Keratinocyte (primary cell): ENCODE measurements at regions not wholly inside any gene's neighbourhood (a gene's known extent, or its start where the extent isn't known, plus 50 kb on each side); places are given as distances from the start of the nearest gene placed in this dataset.

ENCODE experiments used
- DNase-seq: peaks from one replicate; pipeline ENCODE4 v3.0.0-alpha.2; 2011; ENCODE audit warnings: low read depth, missing footprints, low spot score
- FAIRE-seq: peaks from 2 replicates; lab custom pipeline; 2011; peaks lifted over from hg19 to GRCh38; lab: Jason Lieb, UNC
- H2AFZ ChIP-seq: 2 replicates; pipeline ENCODE4 v1.6.0; 2012; ENCODE audit warnings: low read length, control low read depth, inconsistent platforms; ENCODE audit not compliant: control insufficient read depth
- H3K27ac ChIP-seq: 2 replicates; pipeline ENCODE4 v1.5.1; 2011; ENCODE audit warnings: low read length; ENCODE audit not compliant: control insufficient read depth, insufficient read depth
- H3K27me3 ChIP-seq: 3 replicates; pipeline ENCODE4 v1.6.0; 2011; ENCODE audit warnings: low read length; ENCODE audit not compliant: control insufficient read depth, insufficient read depth; ENCODE audit errors: extremely low read depth
- H3K36me3 ChIP-seq, 2 experiments: 2 replicates in 1 of 2; 3 replicates in 1 of 2; pipeline ENCODE4 v1.5.1; 2011; ENCODE audit warnings: low read length in 2 of 2, mild to moderate bottlenecking in 1 of 2; ENCODE audit not compliant: control insufficient read depth in 2 of 2, insufficient read depth in 2 of 2; ENCODE audit errors: extremely low read depth in 1 of 2
- H3K4me1 ChIP-seq: 3 replicates; pipeline ENCODE4 v1.5.1; 2011; ENCODE audit warnings: low read length; ENCODE audit not compliant: control insufficient read depth, insufficient read depth; ENCODE audit errors: extremely low read depth
- H3K4me2 ChIP-seq: 3 replicates; pipeline ENCODE4 v1.6.0; 2011; ENCODE audit warnings: low read depth, low read length; ENCODE audit not compliant: control insufficient read depth, insufficient read depth; ENCODE audit errors: extremely low read depth
- H3K4me3 ChIP-seq, 3 experiments: fragments of 200-600 bp in 1 of 3; sonication (generic) in 1 of 3; 2 replicates in 2 of 3; 3 replicates in 1 of 3; pipeline ENCODE4 v1.5.1; 2011 to 2016; ENCODE audit warnings: low read length in 3 of 3, mild to moderate bottlenecking in 3 of 3, control low read depth in 2 of 3, inconsistent platforms in 1 of 3, low read depth in 1 of 3, mixed read lengths in 1 of 3, mixed run types in 1 of 3, moderate library complexity in 1 of 3; ENCODE audit not compliant: control insufficient read depth in 2 of 3, insufficient read depth in 2 of 3; ENCODE audit errors: extremely low read depth in 1 of 3
- H3K79me2 ChIP-seq: 2 replicates; pipeline ENCODE4 v1.6.0; 2012; ENCODE audit warnings: low read length; ENCODE audit not compliant: control insufficient read depth, insufficient read depth
- H3K9ac ChIP-seq: 3 replicates; pipeline ENCODE4 v1.6.0; 2011; ENCODE audit warnings: low read length; ENCODE audit not compliant: control insufficient read depth, insufficient read depth; ENCODE audit errors: extremely low read depth
- H3K9me1 ChIP-seq: 3 replicates; pipeline ENCODE4 v1.6.0; 2011; ENCODE audit warnings: low read length; ENCODE audit not compliant: control insufficient read depth, insufficient read depth; ENCODE audit errors: extremely low read depth
- H3K9me3 ChIP-seq: 2 replicates; pipeline ENCODE4 v1.5.1; 2012; ENCODE audit warnings: low read depth, low read length; ENCODE audit not compliant: control insufficient read depth
- H4K20me1 ChIP-seq: 3 replicates; pipeline ENCODE4 v1.6.0; 2011; ENCODE audit warnings: low read length; ENCODE audit not compliant: control insufficient read depth, insufficient read depth; ENCODE audit errors: extremely low read depth
- EZH2 ChIP-seq: IDR thresholded peaks from one replicate; pipeline ENCODE4 v1.6.1; 2012; ENCODE audit warnings: inconsistent platforms, mild to moderate bottlenecking, low read length, moderate library complexity
- dilution Hi-C: fragments of 300-500 bp; cut with MboI; formaldehyde crosslinking; loops from one replicate; pipeline ENCODE4 v1.7.0; 2020; ENCODE audit warnings: low sequenced_read_pairs; ENCODE audit not compliant: extremely low pct_ligation_motif_present
- TF ChIP-seq, protein P1 (sequence below), 3 experiments: IDR thresholded peaks in 1 of 3; conservative IDR thresholded peaks in 1 of 3; optimal IDR thresholded peaks in 1 of 3; 2 replicates in 2 of 3; 3 replicates in 1 of 3; pipeline versions ENCODE3 to v1.5.1; 2011; ENCODE audit warnings: low read length in 3 of 3, mild to moderate bottlenecking in 3 of 3, moderate library complexity in 2 of 3, control low read depth in 1 of 3, inconsistent platforms in 1 of 3; ENCODE audit not compliant: insufficient read depth in 2 of 3; ENCODE audit errors: extremely low read depth in 1 of 3

DNA sequence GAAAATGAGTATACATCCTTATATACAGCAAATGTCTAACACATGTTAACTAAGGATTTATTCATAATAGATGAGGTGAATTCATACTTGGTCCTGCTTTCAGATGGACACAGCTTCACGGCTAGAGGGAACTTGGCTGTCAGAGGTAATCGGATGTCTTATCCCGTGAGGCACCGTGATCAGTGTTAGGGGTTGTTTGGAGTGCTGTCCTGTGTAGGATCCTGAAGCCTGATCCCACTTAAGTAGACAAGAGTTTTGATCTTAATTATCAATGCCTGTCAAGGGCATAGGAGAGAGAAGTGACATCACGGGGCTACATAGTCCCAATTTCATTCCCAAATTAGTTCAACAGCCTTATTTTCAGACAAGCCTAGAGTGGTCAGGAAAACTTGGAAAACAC lies 204.6 kb downstream of the RNF144A start:
- Histone ChIP-seq H3K79me2 (no peaks in the 10 kb centered on the region), H3K27me3 (no peaks in the 10 kb centered on the region), H4K20me1 (no peaks in the 10 kb centered on the region), H3K9me1 (no peaks in the 10 kb centered on the region), H3K9ac (no peak overlapping the region), H3K4me1 (no peaks in the 10 kb centered on the region), H3K4me2 (no peak overlapping the region), H3K27ac (no peak overlapping the region), H3K9me3 (no peaks in the 10 kb centered on the region), H2AFZ (no peak overlapping the region), H3K36me3 (no peaks in the 10 kb centered on the region), H3K4me3 (no peak overlapping the region)
- DNase-seq, result no peak
- FAIRE-seq, result no peak
- TF ChIP-seq, protein P1, sequence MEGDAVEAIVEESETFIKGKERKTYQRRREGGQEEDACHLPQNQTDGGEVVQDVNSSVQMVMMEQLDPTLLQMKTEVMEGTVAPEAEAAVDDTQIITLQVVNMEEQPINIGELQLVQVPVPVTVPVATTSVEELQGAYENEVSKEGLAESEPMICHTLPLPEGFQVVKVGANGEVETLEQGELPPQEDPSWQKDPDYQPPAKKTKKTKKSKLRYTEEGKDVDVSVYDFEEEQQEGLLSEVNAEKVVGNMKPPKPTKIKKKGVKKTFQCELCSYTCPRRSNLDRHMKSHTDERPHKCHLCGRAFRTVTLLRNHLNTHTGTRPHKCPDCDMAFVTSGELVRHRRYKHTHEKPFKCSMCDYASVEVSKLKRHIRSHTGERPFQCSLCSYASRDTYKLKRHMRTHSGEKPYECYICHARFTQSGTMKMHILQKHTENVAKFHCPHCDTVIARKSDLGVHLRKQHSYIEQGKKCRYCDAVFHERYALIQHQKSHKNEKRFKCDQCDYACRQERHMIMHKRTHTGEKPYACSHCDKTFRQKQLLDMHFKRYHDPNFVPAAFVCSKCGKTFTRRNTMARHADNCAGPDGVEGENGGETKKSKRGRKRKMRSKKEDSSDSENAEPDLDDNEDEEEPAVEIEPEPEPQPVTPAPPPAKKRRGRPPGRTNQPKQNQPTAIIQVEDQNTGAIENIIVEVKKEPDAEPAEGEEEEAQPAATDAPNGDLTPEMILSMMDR (optimal IDR thresholded peaks at IDR 0.05 in 1 of 3, IDR thresholded peaks at IDR 0.05 in 1 of 3, conservative IDR thresholded peaks at IDR 0.05 in 1 of 3; ENCODE audit: extremely low read depth in 1 of 3, insufficient read depth in 2 of 3, low read length in 3 of 3), result no peak
- TF ChIP-seq EZH2, result no peak
- dilution Hi-C loops, result no loop called here

DNA sequence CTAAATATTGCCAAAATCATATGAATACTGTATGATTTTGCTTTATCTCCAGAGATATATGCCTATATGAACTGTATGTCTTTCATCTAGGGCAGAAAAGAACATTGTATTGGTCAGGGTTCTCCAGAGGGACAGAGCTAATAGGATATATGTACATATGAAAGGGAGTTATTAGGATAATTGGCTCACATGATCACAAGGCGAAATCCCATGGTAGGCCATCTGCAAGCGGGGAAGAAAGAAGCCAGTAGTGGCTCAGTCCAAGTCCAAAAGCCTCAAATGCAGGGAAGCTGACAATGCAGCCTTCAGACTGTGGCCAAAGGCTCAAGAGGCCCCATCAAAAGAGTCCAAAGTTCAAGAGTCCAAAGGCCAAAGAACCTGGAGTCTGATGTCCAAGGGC lies 209.9 kb downstream of the RNF144A start:
- Histone ChIP-seq H3K4me3 (no peak overlapping the region), H3K9me1 (no peaks in the 10 kb centered on the region), H3K27me3 (no peaks in the 10 kb centered on the region), H4K20me1 (no peaks in the 10 kb centered on the region), H3K9me3 (no peaks in the 10 kb centered on the region), H3K36me3 (no peaks in the 10 kb centered on the region), H3K79me2 (no peaks in the 10 kb centered on the region), H3K4me1 (no peaks in the 10 kb centered on the region), H3K27ac (no peak overlapping the region), H3K9ac (no peak overlapping the region), H2AFZ (no peak overlapping the region), H3K4me2 (no peak overlapping the region)
- dilution Hi-C loops, result no loop called here
- DNase-seq (no peak), FAIRE-seq (no peak)
- TF ChIP-seq EZH2, result no peak
- TF ChIP-seq, protein P1 (optimal IDR thresholded peaks at IDR 0.05 in 1 of 3, IDR thresholded peaks at IDR 0.05 in 1 of 3, conservative IDR thresholded peaks at IDR 0.05 in 1 of 3; ENCODE audit: extremely low read depth in 1 of 3, insufficient read depth in 2 of 3, low read length in 3 of 3), result no peak
